Stimulated activated CD4-positive, alpha-beta T cell treated with anti-CD3 and anti-CD28 coated beads, Interleukin-2, amount 100 ng/mL, for 48 hours (primary cell): ENCODE measurements at regions not wholly inside any gene's neighbourhood (a gene's known extent, or its start where the extent isn't known, plus 50 kb on each side); places are given as distances from the start of the nearest gene placed in this dataset.

Experiments used
- DNase-seq, 2 donors: peaks; one replicate each; pipeline ENCODE4 v3.0.0-alpha.2; 2020

DNA sequence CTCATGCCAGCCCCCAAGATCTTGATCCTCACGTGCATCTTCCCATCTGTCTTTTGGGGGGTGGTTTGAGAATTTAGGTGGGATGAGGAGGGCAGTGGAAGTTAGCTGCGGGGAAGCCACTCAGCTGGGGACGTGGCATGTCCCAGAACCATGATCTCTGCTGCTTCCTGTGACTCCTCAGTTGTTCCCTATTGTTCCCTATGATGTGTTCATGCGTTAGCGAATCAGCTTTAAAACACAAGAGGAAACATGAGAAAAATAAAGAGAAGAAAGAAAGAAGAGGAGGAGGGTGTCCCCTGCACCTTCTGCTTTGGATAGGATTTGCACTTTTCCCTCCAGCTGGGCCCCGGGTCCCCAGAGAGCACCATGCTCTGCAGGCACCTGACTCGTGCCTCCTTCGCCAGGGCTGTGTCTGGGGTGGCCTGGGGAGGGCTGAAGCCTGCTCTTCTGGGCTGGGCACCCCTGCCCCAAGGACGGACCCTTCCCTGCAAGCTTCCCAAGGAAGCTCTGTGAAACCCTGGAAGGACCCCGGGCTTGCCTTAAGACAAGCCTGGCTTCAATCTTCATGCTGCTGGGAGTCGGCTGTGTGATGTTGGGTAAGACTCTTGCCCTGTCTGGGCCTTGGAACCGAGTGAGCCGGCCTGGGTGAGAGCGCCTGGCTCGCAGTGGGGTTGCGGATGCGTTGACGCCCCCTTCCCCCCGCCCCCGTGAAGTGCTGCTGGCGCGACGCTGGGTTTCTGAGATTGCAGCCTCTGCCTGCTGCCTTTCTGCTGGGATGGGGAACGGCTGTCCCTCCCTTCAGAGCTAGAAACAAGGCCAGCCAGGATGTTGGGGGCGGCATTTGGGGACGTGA is 62.8 kb upstream of the CIBAR2 start:
- DNase-seq: no peak

GRCh38 chr16:85175724-85176233 is 63.5 kb upstream of the CIBAR2 start:
- DNase-seq: no peak

GRCh38 chr16:85176541-85177447 is 64.5 kb upstream of the CIBAR2 start:
- DNase-seq: no peak

DNA sequence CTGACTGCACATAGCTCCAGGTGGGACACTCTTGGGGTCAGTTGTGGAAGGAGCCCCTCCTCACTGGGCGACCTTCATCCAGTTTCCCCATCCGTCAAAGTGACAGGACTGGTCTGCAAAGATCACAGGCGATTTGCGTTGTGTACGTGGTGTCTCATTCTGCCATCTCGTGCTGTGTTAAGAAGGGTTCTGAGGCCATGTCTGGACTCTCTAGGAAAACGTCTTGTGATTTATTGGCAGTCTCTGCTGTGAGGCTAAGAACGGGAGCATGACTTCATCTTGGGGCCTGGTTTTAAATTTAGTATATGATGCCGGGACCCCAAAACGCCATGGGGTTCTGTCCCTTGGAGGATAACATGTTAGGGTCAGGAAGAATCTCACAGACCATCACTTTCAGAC is 65.2 kb upstream of the CIBAR2 start:
- DNase-seq: no peak

GRCh38 chr16:85178006-85178591 is 65.8 kb upstream of the CIBAR2 start:
- no peak for DNase-seq

DNA sequence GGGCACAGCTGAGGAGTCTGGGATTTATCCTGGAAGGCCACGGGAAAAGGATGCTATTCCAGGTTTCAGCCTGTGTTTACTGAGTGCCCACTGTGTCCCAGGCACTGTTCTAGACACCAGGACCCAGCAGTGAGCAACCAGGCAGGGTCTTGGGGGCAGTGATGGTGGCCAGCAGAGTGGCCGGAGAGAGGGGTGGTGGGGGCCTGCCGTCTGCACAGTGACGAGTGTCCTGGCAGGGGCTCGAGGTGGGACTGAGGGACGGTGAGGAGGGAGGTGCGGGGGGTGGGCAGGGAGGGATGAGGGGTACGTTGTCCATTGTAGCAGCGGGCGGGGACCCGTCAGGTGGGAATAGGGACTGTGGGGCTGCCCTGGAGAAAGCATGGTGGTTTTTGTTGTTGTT is 66.3 kb upstream of the CIBAR2 start:
- no peak for DNase-seq

GRCh38 chr16:85179344-85180046 is 67.2 kb upstream of the CIBAR2 start:
- DNase-seq: no peak

DNA sequence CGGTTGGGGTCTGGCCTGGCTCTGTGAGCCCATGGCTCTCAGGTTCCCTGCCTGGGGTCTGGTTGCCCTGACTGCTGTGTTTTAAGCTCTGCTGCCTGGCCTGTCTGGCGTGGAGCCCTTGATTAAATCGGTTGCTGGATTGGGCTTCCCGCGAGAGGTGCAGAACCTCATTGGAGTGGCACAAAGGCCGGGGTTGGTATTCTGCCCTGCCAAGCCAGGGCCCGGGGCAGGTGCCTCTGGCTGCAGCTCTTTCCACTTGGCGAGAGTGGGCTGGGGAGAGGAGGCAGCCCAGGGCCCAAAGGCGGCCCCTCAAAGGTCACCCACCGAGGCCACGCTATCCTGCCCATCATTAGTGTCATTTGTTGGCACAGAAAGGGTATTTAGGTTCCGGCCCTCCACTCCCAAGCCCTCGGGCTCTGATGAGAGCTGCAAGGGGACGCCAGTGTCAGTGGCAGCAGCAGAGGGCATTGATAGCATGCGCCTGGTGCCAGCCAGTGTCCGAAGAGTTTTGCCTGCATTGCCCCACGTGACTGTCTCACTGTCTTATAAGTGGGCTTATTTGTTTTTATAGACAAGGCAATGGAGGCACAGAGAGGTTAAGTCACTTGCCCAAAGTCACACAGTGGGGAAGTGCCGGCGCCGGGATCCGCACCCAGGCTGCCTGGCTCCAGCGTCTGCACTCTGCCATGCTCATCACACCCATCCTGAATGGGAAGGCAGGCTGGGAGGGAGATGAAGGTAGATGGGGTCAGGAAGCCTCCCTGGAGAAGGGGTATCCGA is 68.0 kb upstream of the CIBAR2 start:
- no peak for DNase-seq

DNA sequence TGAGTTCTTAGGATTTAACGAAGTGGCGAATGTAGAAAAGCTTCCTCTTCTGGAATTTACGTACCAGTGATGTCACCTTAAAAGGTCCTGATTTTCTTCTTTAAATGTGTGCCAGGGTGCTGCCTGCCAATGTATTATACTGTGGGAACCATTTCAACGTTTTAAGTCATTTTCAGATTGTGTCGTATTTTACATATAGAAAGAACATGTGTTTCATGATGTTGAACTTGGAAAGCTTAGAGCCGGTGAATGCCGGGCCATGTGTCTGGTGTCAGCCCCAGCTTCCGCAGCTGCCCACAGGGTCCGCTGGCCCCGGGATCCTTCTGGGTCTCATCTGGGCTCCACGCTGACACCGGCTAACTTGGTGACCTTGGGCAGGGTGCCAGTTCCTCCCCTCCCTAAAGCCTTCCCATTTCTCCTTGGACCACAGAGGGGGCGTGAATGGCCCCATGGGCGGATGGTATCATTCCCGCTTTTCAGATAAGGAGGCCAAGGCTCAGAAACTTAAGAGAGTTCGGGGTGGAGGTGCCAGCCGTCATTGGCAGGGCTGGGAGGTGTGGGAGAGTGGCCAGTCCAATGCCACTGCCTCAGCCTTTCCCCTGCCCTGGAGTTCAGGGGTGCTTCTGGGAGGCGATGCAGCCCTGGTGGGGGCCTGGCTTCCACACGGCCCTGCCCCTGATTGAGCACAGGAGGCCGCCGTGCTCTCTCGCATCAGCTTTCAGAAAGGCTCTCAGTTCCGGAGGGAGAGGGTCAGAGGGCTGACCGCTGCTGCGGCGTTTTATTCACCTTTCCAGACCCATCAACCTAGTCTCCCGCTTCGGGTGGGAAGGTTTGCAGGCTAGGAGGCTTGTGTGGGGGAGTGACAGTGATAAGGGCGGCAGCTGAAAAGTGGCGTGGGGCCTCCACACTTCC is 68.8 kb upstream of the CIBAR2 start:
- no peak for DNase-seq

- no peak for DNase-seq
Measured at GRCh38 chr16:85181739-85182129, 69.5 kb upstream of the CIBAR2 start.

GRCh38 chr16:85182286-85182685 is 70.0 kb upstream of the CIBAR2 start:
- no peak for DNase-seq

GRCh38 chr16:85182774-85183173 is 70.5 kb upstream of the CIBAR2 start:
- DNase-seq: no peak

GRCh38 chr16:85183564-85183963 is 71.3 kb upstream of the CIBAR2 start:
- DNase-seq: no peak

- DNase-seq: no peak
Measured at GRCh38 chr16:85184404-85184803, 72.1 kb upstream of the CIBAR2 start.

GRCh38 chr16:85185303-85186100 is 73.2 kb upstream of the CIBAR2 start:
- no peak for DNase-seq

- no peak for DNase-seq
Measured at GRCh38 chr16:85187002-85187401, 74.7 kb upstream of the CIBAR2 start.

GRCh38 chr16:85187447-85187846 is 75.2 kb upstream of the CIBAR2 start:
- DNase-seq: no peak

- no peak for DNase-seq
Measured at GRCh38 chr16:85187886-85188285, 75.6 kb upstream of the CIBAR2 start.

DNA sequence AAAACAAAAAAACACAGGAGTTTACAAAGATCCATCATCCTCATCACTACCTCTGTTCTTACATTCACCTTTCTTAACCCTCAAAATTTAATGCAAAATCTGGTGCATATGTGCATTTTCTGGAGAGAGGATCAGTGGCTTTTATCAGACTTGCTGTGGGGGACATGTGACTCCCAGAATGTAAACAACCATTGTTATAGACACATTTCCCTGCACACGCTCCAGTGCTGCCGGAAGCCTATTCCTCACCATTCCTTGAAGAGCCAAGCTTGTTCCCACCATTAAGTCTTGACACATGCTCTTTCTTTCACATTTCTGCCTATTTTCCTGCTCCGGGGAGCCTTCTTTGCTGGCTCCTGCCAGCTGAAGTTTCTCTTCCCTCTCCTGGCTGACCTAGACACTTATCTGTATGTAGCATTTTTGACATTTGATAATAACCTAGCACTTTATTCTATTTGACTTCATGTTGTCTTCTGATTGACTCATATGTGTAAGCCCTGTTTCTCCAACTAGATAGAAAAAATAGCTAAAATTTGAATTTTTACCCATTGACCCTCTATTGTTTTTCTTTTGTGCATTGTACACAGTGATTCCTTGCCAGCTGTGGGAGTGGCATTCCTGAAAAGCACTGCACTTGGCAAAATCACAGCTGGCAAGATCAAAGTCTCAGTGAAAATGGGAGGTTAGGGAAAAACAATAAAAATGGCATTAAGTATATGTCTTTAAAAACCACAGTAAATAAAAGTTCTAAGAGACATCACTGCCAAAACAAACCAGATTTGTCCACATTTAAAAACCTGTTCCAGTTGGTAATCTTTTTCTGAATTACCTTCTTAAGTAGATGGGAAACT is 76.8 kb upstream of the CIBAR2 start:
- DNase-seq: no peak
